Neuronal stem cell (in vitro differentiated cells): ENCODE measurements at regions not wholly inside any gene's neighbourhood (a gene's known extent, or its start where the extent isn't known, plus 50 kb on each side); places are given as distances from the start of the nearest gene placed in this dataset.

Source experiments
- DNase-seq: peaks from one replicate; pipeline ENCODE4 v3.0.0-alpha.2; 2013; ENCODE audit warnings: low spot score
- H2AFZ ChIP-seq: one replicate; pipeline ENCODE4 v1.6.1; 2013; ENCODE audit warnings: mild to moderate bottlenecking, low read length, inconsistent platforms
- H2AK5ac ChIP-seq: 2 replicates; pipeline ENCODE4 v1.6.1; 2013; ENCODE audit warnings: low read depth, mild to moderate bottlenecking, inconsistent platforms, low read length, moderate library complexity, mixed read lengths
- H2BK120ac ChIP-seq: 2 replicates; pipeline ENCODE4 v1.6.1; 2013; ENCODE audit warnings: low read depth, mild to moderate bottlenecking, inconsistent platforms, low read length, moderate library complexity, mixed read lengths
- H2BK12ac ChIP-seq: one replicate; pipeline ENCODE4 v1.6.1; 2013; ENCODE audit warnings: low read length, inconsistent platforms
- H2BK15ac ChIP-seq: 2 replicates; pipeline ENCODE4 v1.6.1; 2013; ENCODE audit warnings: mild to moderate bottlenecking, low read length, inconsistent platforms, mixed read lengths
- H2BK5ac ChIP-seq: one replicate; pipeline ENCODE4 v1.6.1; 2013; ENCODE audit warnings: inconsistent platforms, mild to moderate bottlenecking, low read length, moderate library complexity
- H3K14ac ChIP-seq: one replicate; pipeline ENCODE4 v1.6.1; 2013; ENCODE audit warnings: low read length, inconsistent platforms
- H3K18ac ChIP-seq: 2 replicates; pipeline ENCODE4 v1.6.1; 2013; ENCODE audit warnings: low read length, inconsistent platforms
- H3K23ac ChIP-seq: 2 replicates; pipeline ENCODE4 v1.6.1; 2013; ENCODE audit warnings: low read depth, mild to moderate bottlenecking, mixed read lengths, low read length, inconsistent platforms; ENCODE audit not compliant: poor library complexity
- H3K27ac ChIP-seq: replicated peaks from 3 replicates; pipeline ENCODE4 v1.5.1; 2013; ENCODE audit warnings: low read length, inconsistent platforms
- H3K27me3 ChIP-seq, 3 experiments: 2 replicates each; pipeline ENCODE4 v1.6.1; 2013; ENCODE audit warnings: low read length in 3 of 3, mild to moderate bottlenecking in 2 of 3, inconsistent platforms in 1 of 3, low read depth in 1 of 3, mixed read lengths in 1 of 3, moderate library complexity in 1 of 3; ENCODE audit not compliant: control insufficient read depth in 3 of 3, insufficient read depth in 3 of 3
- H3K36me3 ChIP-seq, 2 donors: replicated peaks in 1 of 2; 2 replicates each; pipeline ENCODE4 v1.6.1; 2013; ENCODE audit warnings: low read length in 2 of 2; ENCODE audit not compliant: control insufficient read depth in 2 of 2, insufficient read depth in 2 of 2
- H3K4ac ChIP-seq: 2 replicates; pipeline ENCODE4 v1.6.1; 2013; ENCODE audit warnings: inconsistent platforms, mild to moderate bottlenecking, low read length, moderate library complexity
- H3K4me1 ChIP-seq, 2 donors: 1 replicate in 1 of 2; 2 replicates in 1 of 2; pipeline ENCODE4 v1.6.1; 2013; ENCODE audit warnings: low read length in 2 of 2, low read depth in 1 of 2; ENCODE audit not compliant: control insufficient read depth in 2 of 2, insufficient read depth in 1 of 2
- H3K4me2 ChIP-seq: one replicate; pipeline ENCODE4 v1.6.1; 2013; ENCODE audit warnings: mild to moderate bottlenecking, low read length, inconsistent platforms; ENCODE audit not compliant: insufficient read depth, poor library complexity, severe bottlenecking
- H3K4me3 ChIP-seq, 2 donors: 2 replicates each; pipeline ENCODE4 v1.5.1; 2013; ENCODE audit warnings: low read length in 2 of 2, mild to moderate bottlenecking in 2 of 2, inconsistent platforms in 1 of 2, moderate library complexity in 1 of 2
- H3K79me1 ChIP-seq: one replicate; pipeline ENCODE4 v1.6.1; 2013; ENCODE audit warnings: low read depth, mild to moderate bottlenecking, inconsistent platforms, low read length, moderate library complexity
- H3K9ac ChIP-seq: one replicate; pipeline ENCODE4 v1.6.1; 2013; ENCODE audit warnings: mild to moderate bottlenecking, low read depth, low read length, inconsistent platforms; ENCODE audit not compliant: poor library complexity
- H3K9me3 ChIP-seq, 2 donors: replicated peaks in 1 of 2; 2 replicates each; pipeline versions ENCODE3 to v1.6.1; 2013; ENCODE audit warnings: low read length in 2 of 2, mild to moderate bottlenecking in 2 of 2, inconsistent platforms in 1 of 2, low read depth in 1 of 2, mixed read lengths in 1 of 2, moderate library complexity in 1 of 2; ENCODE audit not compliant: control insufficient read depth in 2 of 2, insufficient read depth in 1 of 2
- H4K8ac ChIP-seq: one replicate; pipeline ENCODE4 v1.6.1; 2013; ENCODE audit warnings: low read depth, mild to moderate bottlenecking, inconsistent platforms, low read length, moderate library complexity
- H4K91ac ChIP-seq: one replicate; pipeline ENCODE4 v1.6.1; 2013; ENCODE audit warnings: low read length, low read depth, mild to moderate bottlenecking, inconsistent platforms; ENCODE audit not compliant: poor library complexity
- WGBS, 2 donors: extraction: QIAGEN DNeasy Blood & Tissue Kit; methylation state at CpG; one replicate each; pipeline ENCODE4 v1.1.7; 2013; ENCODE audit warnings: missing lambda C conversion rate in 2 of 2, mixed read lengths in 1 of 2; ENCODE audit not compliant: insufficient read length in 2 of 2, insufficient replicate concordance in 1 of 2; ENCODE audit errors: extremely low coverage in 2 of 2; 5-methylcytosine and 5-hydroxymethylcytosine counted together

- no peak overlapping the region for H3K14ac ChIP-seq
- H3K9ac ChIP-seq = no peak overlapping the region
- H4K8ac ChIP-seq = no peak overlapping the region
- no peak overlapping the region for H3K4me2 ChIP-seq
- H2AFZ ChIP-seq = no peak overlapping the region
- WGBS, 2 donors = no CpG with 5 or more reads among the region's 6 CpGs
- no peak overlapping the region for H2AK5ac ChIP-seq
- no peak overlapping the region for H3K4ac ChIP-seq
- H2BK120ac ChIP-seq = no peak overlapping the region
- H4K91ac ChIP-seq = no peak overlapping the region
- H3K4me1 ChIP-seq = peaks cover 3 to 11% of the 10 kb centered on the region in 2 donors
- no peaks in the 10 kb centered on the region for H3K36me3 ChIP-seq
- H2BK15ac ChIP-seq = no peak overlapping the region
- H2BK5ac ChIP-seq = no peak overlapping the region
- H3K18ac ChIP-seq = no peak overlapping the region
- peaks cover 0 to 2% (median 0%) of the 10 kb centered on the region in 3 experiments for H3K27me3 ChIP-seq
- DNase-seq = no peak
- no peak overlapping the region for H3K4me3 ChIP-seq
- H3K27ac ChIP-seq = no peak overlapping the region
- H2BK12ac ChIP-seq = no peak overlapping the region
- no peaks in the 10 kb centered on the region for H3K79me1 ChIP-seq
- no peak overlapping the region for H3K23ac ChIP-seq
- no peaks in the 10 kb centered on the region for H3K9me3 ChIP-seq
Observed at GRCh38 chr12:11960646-11961045, 110.1 kb upstream of the BCL2L14 start.

GRCh38 chr12:11961686-11962085 is 109.1 kb upstream of the BCL2L14 start:
- H2BK15ac ChIP-seq = no peak overlapping the region
- H2BK5ac ChIP-seq = no peak overlapping the region
- H3K9me3 ChIP-seq = no peaks in the 10 kb centered on the region
- no peak overlapping the region for H3K14ac ChIP-seq
- H3K23ac ChIP-seq = no peak overlapping the region
- H3K4me2 ChIP-seq = no peak overlapping the region
- peaks cover 3 to 11% of the 10 kb centered on the region in 2 donors for H3K4me1 ChIP-seq
- no peak for DNase-seq
- H3K79me1 ChIP-seq = no peaks in the 10 kb centered on the region
- H2AK5ac ChIP-seq = no peak overlapping the region
- no peak overlapping the region for H2BK120ac ChIP-seq
- H3K36me3 ChIP-seq = no peaks in the 10 kb centered on the region
- no peak overlapping the region for H4K8ac ChIP-seq
- H4K91ac ChIP-seq = no peak overlapping the region
- H3K4ac ChIP-seq = no peak overlapping the region
- no peak overlapping the region for H3K9ac ChIP-seq
- H2BK12ac ChIP-seq = no peak overlapping the region
- no peaks in the 10 kb centered on the region for H3K27me3 ChIP-seq
- H2AFZ ChIP-seq = peak overlapping the region; percentile 61
- no CpG with 5 or more reads among the region's 5 CpGs for WGBS, 2 donors
- peak overlapping the region; percentile 85 for H3K18ac ChIP-seq
- no peak overlapping the region for H3K27ac ChIP-seq
- H3K4me3 ChIP-seq = no peak overlapping the region

- Histone ChIP-seq H3K9me3 (no peaks in the 10 kb centered on the region), H2BK12ac (no peak overlapping the region), H3K14ac (no peak overlapping the region), H4K8ac (no peak overlapping the region), H2AFZ (no peak overlapping the region), H3K4me2 (no peak overlapping the region), H2AK5ac (no peak overlapping the region), H3K18ac (no peak overlapping the region), H3K79me1 (no peaks in the 10 kb centered on the region), H3K4me1 (peaks cover 3 to 11% of the 10 kb centered on the region in 2 donors), H3K27ac (no peak overlapping the region), H3K36me3 (no peaks in the 10 kb centered on the region), H2BK5ac (no peak overlapping the region), H3K9ac (no peak overlapping the region), H3K4ac (no peak overlapping the region), H4K91ac (no peak overlapping the region), H3K27me3 (no peaks in the 10 kb centered on the region), H3K23ac (no peak overlapping the region), H3K4me3 (peak overlapping the region in 1 of 2 donors; percentile 37), H2BK15ac (no peak overlapping the region), H2BK120ac (no peak overlapping the region)
- no CpG with 5 or more reads among the region's 5 CpGs for WGBS, 2 donors
- DNase-seq = no peak
Observed at GRCh38 chr12:11962860-11963259, 107.9 kb upstream of the BCL2L14 start.

- WGBS, 2 donors = no CpG with 5 or more reads among the region's 12 CpGs
- Histone ChIP-seq H4K91ac (no peak overlapping the region), H2BK12ac (no peak overlapping the region), H3K4me1 (peaks cover 3 to 9% of the 10 kb centered on the region in 2 donors), H3K9ac (no peak overlapping the region), H3K9me3 (no peaks in the 10 kb centered on the region), H3K4ac (no peak overlapping the region), H3K18ac (no peak overlapping the region), H3K79me1 (no peaks in the 10 kb centered on the region), H2BK5ac (no peak overlapping the region), H3K36me3 (no peaks in the 10 kb centered on the region), H2AFZ (no peak overlapping the region), H3K14ac (no peak overlapping the region), H3K4me2 (no peak overlapping the region), H2BK15ac (no peak overlapping the region), H3K23ac (no peak overlapping the region), H3K27me3 (no peaks in the 10 kb centered on the region), H4K8ac (no peak overlapping the region), H3K27ac (no peak overlapping the region), H2BK120ac (no peak overlapping the region), H3K4me3 (no peak overlapping the region), H2AK5ac (no peak overlapping the region)
- no peak for DNase-seq
Observed at GRCh38 chr12:11963841-11964471, 106.8 kb upstream of the BCL2L14 start.
